VCaP (cell line): ENCODE measurements at regions not wholly inside any gene's neighbourhood (a gene's known extent, or its start where the extent isn't known, plus 50 kb on each side); places are given as distances from the start of the nearest gene placed in this dataset.

ENCODE experiments used
- H3K27ac ChIP-seq: fragments of 450-650 bp; 2 replicates; pipeline ENCODE4 v1.5.1; 2017
- TF ChIP-seq, protein P1 (sequence below): fragments of 450-650 bp; conservative IDR thresholded peaks from 2 replicates; pipeline ENCODE4 v1.5.1; 2017; ENCODE audit warnings: mild to moderate bottlenecking, moderate library complexity

DNA sequence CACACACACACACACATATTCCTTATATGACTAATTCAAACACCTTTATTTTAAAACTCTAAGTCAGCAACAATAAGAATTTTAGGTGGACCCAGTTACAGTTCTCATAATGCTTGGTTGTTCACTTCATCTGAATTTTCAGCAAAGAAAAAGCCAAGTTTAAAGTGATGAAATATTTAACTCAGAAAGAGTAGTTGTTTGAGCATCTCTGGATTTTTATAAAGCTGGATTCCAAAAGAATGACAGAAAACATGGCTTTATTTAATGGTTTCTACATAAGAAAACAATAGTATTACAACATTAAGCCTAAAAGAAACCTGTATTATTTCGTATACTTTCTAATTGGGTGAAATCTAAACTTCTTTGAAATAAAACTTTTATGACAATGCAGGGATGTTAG, 54.2 kb upstream of the ADAMTS5 start:
- TF ChIP-seq, protein P1, sequence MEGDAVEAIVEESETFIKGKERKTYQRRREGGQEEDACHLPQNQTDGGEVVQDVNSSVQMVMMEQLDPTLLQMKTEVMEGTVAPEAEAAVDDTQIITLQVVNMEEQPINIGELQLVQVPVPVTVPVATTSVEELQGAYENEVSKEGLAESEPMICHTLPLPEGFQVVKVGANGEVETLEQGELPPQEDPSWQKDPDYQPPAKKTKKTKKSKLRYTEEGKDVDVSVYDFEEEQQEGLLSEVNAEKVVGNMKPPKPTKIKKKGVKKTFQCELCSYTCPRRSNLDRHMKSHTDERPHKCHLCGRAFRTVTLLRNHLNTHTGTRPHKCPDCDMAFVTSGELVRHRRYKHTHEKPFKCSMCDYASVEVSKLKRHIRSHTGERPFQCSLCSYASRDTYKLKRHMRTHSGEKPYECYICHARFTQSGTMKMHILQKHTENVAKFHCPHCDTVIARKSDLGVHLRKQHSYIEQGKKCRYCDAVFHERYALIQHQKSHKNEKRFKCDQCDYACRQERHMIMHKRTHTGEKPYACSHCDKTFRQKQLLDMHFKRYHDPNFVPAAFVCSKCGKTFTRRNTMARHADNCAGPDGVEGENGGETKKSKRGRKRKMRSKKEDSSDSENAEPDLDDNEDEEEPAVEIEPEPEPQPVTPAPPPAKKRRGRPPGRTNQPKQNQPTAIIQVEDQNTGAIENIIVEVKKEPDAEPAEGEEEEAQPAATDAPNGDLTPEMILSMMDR: no peak

DNA sequence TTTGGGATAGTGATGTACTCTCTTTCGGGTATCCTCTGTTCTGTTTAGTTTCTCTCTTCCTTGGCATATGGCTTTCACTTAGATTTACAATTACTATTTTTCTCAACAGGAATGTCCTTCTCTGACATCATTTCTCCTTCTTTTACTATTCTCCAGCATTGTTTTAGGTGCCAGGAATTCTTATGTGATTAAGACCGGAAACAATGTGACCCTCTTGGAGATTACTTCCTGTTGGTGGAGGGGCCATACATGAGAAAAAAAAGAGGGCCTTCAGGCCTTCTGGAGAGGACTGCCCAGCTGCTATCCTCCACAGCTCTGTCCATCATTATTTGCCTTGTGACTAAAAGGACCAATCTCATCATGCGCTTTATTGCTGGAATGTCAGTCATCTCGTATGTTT, 50.4 kb upstream of the ADAMTS5 start:
- TF ChIP-seq, protein P1: no peak
- H3K27ac ChIP-seq: no peak overlapping the region

More for the DNA sequence above, 54.2 kb upstream of the ADAMTS5 start:
- H3K27ac ChIP-seq: no peak overlapping the region
